ENCODE measurements at regions not wholly inside any gene's neighbourhood (a gene's known extent, or its start where the extent isn't known, plus 50 kb on each side); places are given as distances from the start of the nearest gene placed in this dataset.
"Not testable (repeated sequence)": the region's sequence is repeated elsewhere in the genome, so short reads cannot be mapped to it uniquely, and the experiment has no call there.

DNA sequence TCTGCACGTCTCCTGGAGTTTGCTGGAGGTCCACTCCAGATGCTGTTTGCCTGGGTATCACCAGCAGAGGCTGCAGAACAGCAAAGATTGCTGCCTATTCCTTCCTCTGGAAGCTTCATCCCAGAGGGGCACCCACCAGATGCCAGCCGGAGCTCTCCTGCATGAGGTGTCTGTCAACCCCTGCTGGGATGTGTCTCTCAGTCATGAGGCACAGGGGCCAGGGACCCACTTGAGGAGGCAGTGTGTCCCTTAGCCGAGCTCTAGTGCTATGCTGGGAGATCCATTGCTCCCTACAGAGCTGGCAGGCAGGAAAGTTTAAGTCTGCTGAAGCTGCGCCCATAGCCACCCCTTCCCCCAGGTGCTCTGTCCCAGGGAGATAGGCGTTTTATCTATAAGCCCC, 178.3 kb upstream of the KCNH7 start:
- WGBS (ENCODE audit: insufficient coverage), result 87% methylated on average over 2 of the region's 5 CpGs
- H3K79me2 ChIP-seq (ENCODE audit: insufficient read depth, low read length); H4K20me1 ChIP-seq (ENCODE audit: insufficient read depth, low read length); H3K27me3 ChIP-seq (ENCODE audit: control insufficient read depth in 2 of 2, insufficient read depth in 2 of 2, low read length in 2 of 2); H3K27ac Mint-ChIP-seq; H3K27ac ChIP-seq (ENCODE audit: low read depth in 1 of 2, low read length in 2 of 2); H2AFZ ChIP-seq (ENCODE audit: insufficient read depth, low read depth, low read length, poor library complexity, severe bottlenecking); H3K4me1 ChIP-seq (ENCODE audit: control insufficient read depth in 1 of 2, insufficient read depth in 2 of 2, low read length in 2 of 2); H3K4me3 Mint-ChIP-seq; H3K4me3 ChIP-seq (replicated peaks in 1 of 3; ENCODE audit: low read depth in 2 of 3, low read length in 3 of 3); DNase-seq; H3K4me1 Mint-ChIP-seq; H3K4me2 ChIP-seq (replicated peaks; ENCODE audit: extremely low read depth, low read length, poor library complexity, severe bottlenecking); H3K36me3 ChIP-seq (replicated peaks in 1 of 2; ENCODE audit: control insufficient read depth in 1 of 2, insufficient read depth in 2 of 2, low read length in 2 of 2); H3K9ac ChIP-seq (ENCODE audit: insufficient read depth, low read length, poor library complexity, severe bottlenecking); H3K36me3 Mint-ChIP-seq; H3K27me3 Mint-ChIP-seq (ENCODE audit: low read depth in 3 of 3); intact Hi-C loops (cut with micrococcal nuclease): not testable (repeated sequence)
- peaks cover 0 to 16% of the 10 kb centered on the region in 2 donors for H3K9me3 ChIP-seq (replicated peaks in 1 of 2; ENCODE audit: control insufficient read depth in 1 of 2, insufficient read depth in 1 of 2, low read length in 2 of 2)
- peaks cover 5 to 22% (median 13%) of the 10 kb centered on the region in 7 donors for H3K9me3 Mint-ChIP-seq

DNA sequence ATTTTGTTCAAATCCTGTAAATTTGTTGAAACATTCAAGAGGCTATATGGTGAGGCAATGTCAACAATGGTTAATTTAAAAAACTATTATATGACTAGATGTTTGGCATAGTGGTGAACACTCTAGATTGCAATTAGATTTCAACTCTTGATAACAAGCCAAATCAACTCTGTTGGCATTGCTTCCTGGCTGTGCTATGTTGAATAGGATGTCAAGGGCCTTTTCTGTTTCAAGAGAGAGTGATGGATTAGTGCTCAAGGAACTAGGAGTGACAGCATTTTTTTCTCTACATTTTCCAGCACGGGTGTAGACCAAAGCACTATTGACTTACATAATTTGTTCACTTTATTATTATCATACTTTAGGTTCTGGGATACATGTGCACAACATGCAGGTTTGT, 172.4 kb upstream of the KCNH7 start:
- Mint-ChIP-seq H3K27ac (no peak overlapping the region), H3K4me3 (no peak overlapping the region), H3K27me3 (ENCODE audit: low read depth in 3 of 3) (peaks cover 0 to 2% (median 0%) of the 10 kb centered on the region in 3 donors), H3K9me3 (peaks cover 4 to 15% (median 9%) of the 10 kb centered on the region in 7 donors), H3K36me3 (no peaks in the 10 kb centered on the region), H3K4me1 (no peaks in the 10 kb centered on the region)
- Histone ChIP-seq H4K20me1 (ENCODE audit: insufficient read depth, low read length) (no peaks in the 10 kb centered on the region), H3K27ac (ENCODE audit: low read depth in 1 of 2, low read length in 2 of 2) (no peak overlapping the region), H3K79me2 (ENCODE audit: insufficient read depth, low read length) (no peaks in the 10 kb centered on the region), H3K27me3 (ENCODE audit: control insufficient read depth in 2 of 2, insufficient read depth in 2 of 2, low read length in 2 of 2) (no peaks in the 10 kb centered on the region), H3K36me3 (replicated peaks in 1 of 2; ENCODE audit: control insufficient read depth in 1 of 2, insufficient read depth in 2 of 2, low read length in 2 of 2) (no peaks in the 10 kb centered on the region), H3K9ac (ENCODE audit: insufficient read depth, low read length, poor library complexity, severe bottlenecking) (no peak overlapping the region), H2AFZ (ENCODE audit: insufficient read depth, low read depth, low read length, poor library complexity, severe bottlenecking) (no peak overlapping the region), H3K9me3 (replicated peaks in 1 of 2; ENCODE audit: control insufficient read depth in 1 of 2, insufficient read depth in 1 of 2, low read length in 2 of 2) (peaks cover 0 to 8% of the 10 kb centered on the region in 2 donors), H3K4me3 (replicated peaks in 1 of 3; ENCODE audit: low read depth in 2 of 3, low read length in 3 of 3) (no peak overlapping the region), H3K4me2 (replicated peaks; ENCODE audit: extremely low read depth, low read length, poor library complexity, severe bottlenecking) (no peak overlapping the region), H3K4me1 (ENCODE audit: control insufficient read depth in 1 of 2, insufficient read depth in 2 of 2, low read length in 2 of 2) (no peaks in the 10 kb centered on the region)
- TF ChIP-seq, protein P1, sequence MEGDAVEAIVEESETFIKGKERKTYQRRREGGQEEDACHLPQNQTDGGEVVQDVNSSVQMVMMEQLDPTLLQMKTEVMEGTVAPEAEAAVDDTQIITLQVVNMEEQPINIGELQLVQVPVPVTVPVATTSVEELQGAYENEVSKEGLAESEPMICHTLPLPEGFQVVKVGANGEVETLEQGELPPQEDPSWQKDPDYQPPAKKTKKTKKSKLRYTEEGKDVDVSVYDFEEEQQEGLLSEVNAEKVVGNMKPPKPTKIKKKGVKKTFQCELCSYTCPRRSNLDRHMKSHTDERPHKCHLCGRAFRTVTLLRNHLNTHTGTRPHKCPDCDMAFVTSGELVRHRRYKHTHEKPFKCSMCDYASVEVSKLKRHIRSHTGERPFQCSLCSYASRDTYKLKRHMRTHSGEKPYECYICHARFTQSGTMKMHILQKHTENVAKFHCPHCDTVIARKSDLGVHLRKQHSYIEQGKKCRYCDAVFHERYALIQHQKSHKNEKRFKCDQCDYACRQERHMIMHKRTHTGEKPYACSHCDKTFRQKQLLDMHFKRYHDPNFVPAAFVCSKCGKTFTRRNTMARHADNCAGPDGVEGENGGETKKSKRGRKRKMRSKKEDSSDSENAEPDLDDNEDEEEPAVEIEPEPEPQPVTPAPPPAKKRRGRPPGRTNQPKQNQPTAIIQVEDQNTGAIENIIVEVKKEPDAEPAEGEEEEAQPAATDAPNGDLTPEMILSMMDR (IDR thresholded peaks at IDR 0.05), result no peak
- no peak for DNase-seq
- no CpG with 5 or more reads among the region's 1 CpG for WGBS (ENCODE audit: insufficient coverage)
- intact Hi-C loops (cut with micrococcal nuclease), result no loop called here

Measured in CD14-positive monocyte (primary cell).